Left cardiac atrium (tissue), 4 donors: ENCODE measurements at regions not wholly inside any gene's neighbourhood (a gene's known extent, or its start where the extent isn't known, plus 50 kb on each side); places are given as distances from the start of the nearest gene placed in this dataset.

Source experiments
- ATAC-seq, 2 donors: fragments of 200-7000 bp; cut with Tn5 transposase; one replicate each; pipeline ENCODE4 v1.9.1; 2020; ENCODE audit warnings: mild to moderate bottlenecking in 2 of 2, moderate library complexity in 2 of 2
- DNase-seq: peaks from one replicate; pipeline ENCODE4 v3.0.0-alpha.2; 2020
- intact Hi-C, 2 donors: fragments of 100-400 bp; cut with DNase I; formaldehyde crosslinking; loops; one replicate each; pipeline versions ENCODE4 v1.14.1 to v1.15.1; 2022 to 2023
- donor health status: DM: no; HTN: yes; CAD: no.
- donor health status: DM: no; HTN: yes; CAD: no; lungs with severe emphysema.
- donor health status: DM: yes; HTN: yes; CAD: no.
- donor health status: Dilated cardiomyopathy.

GRCh38 chr7:50211130-50212015 lies 93.1 kb upstream of the IKZF1 start:
- no peak for ATAC-seq
- no peak for DNase-seq
- intact Hi-C loops = loop anchor here in 1 of 2 donors (10.0 kb wide), 1 partner anchor 63 kb away; no protein-coding TSS in a partner anchor

GRCh38 chr7:50210706-50211115 lies 93.8 kb upstream of the IKZF1 start:
- DNase-seq (no peak), ATAC-seq (no peak)
- intact Hi-C loops = loop anchor here in 1 of 2 donors (10.0 kb wide), 1 partner anchor 64 kb away; no protein-coding TSS in a partner anchor

- intact Hi-C loops = loop anchor here (5.0 to 10.0 kb wide), 3 partner anchors 65 to 955 kb away; no protein-coding TSS in a partner anchor
- no peak for DNase-seq
- no peak for ATAC-seq
Measured at GRCh38 chr7:50209461-50210135, 94.9 kb upstream of the IKZF1 start.

- intact Hi-C loops = loop anchor here (5.0 to 10.0 kb wide), 2 partner anchors 209 to 956 kb away; no protein-coding TSS in a partner anchor
- ATAC-seq (no peak), DNase-seq (no peak)
Measured at GRCh38 chr7:50208378-50208982, 96.0 kb upstream of the IKZF1 start.

- ATAC-seq (peak in 1 of 2 donors; percentile 62), DNase-seq (peak; percentile 48)
- intact Hi-C loops = loop anchor here (5.0 to 10.0 kb wide), 2 partner anchors 210 to 957 kb away; no protein-coding TSS in a partner anchor
Measured at GRCh38 chr7:50207686-50208255, 96.7 kb upstream of the IKZF1 start.

GRCh38 chr7:50207251-50207564 lies 97.3 kb upstream of the IKZF1 start:
- DNase-seq = no peak
- intact Hi-C loops = loop anchor here (5.0 to 10.0 kb wide), 2 partner anchors 210 to 958 kb away; no protein-coding TSS in a partner anchor
- no peak for ATAC-seq

GRCh38 chr7:50206453-50207250 lies 97.9 kb upstream of the IKZF1 start:
- DNase-seq = peak; percentile 39
- intact Hi-C loops = loop anchor here (5.0 to 10.0 kb wide), 2 partner anchors 211 to 958 kb away; no protein-coding TSS in a partner anchor
- ATAC-seq = peak; percentile 32 to 54

DNA sequence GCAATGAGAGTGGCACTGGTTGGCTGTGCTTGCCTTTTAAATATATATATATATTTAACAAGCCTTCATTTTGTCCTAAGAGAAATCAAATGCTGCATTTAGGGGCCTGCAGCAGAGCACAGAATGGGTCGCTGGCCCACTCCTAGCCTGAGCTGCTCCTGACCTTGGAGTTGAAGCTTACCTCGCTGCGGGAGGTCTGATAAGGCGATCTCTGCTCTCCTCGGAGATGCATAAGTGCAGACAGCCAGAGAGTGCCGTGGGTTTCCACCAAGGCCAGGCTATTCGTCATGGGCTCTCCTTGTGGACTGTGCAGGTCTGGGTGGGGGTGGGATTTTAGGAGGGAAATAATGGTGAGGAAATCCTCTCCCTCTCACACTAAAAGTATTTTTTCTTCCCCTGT lies 99.5 kb upstream of the IKZF1 start:
- intact Hi-C loops = loop anchor here (5.0 to 10.0 kb wide), 2 partner anchors 212 to 960 kb away; no protein-coding TSS in a partner anchor
- no peak for DNase-seq
- ATAC-seq = peak in 1 of 2 donors; percentile 13

DNA sequence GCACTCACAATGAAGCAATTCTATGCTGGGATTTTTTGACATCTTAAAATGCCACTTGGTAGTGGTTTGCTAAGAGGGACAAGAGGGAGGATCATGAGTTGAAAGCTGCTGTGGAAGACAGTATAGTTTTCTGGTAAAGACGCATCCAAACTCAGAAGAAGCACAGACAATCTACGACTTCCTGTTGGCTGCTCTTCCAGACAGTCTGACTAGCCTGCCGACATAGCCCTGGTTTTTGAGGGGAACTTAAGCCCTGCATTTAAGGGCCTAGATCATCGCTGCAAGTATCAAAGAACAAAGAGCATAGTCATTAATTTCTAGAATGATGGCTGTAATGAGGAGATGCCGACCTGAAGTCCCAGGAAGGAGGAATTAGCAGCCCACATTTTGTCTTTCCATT lies 99.9 kb upstream of the IKZF1 start:
- DNase-seq (no peak), ATAC-seq (no peak)
- intact Hi-C loops = loop anchor here in 1 of 2 donors (5.0 to 10.0 kb wide), 3 partner anchors 213 to 960 kb away; no protein-coding TSS in a partner anchor

DNA sequence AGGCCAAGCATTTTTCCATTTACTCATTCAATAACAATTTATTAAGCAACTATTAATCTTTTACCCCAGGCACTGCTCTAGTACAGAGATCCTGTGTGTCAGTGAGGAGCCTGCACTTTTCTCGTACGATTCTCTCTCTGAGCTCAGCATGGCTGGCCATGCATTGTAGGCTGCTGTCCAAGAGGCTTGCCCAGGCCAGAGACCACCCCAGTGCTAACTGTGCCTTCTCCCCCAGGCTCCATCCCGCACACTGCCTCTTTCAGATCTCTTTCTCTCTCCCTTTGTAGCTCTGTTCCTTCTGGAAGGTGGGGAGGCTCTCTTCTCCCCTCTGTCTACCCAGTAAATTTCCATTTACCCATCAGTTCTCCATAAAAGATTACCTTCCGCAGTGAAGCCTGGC lies 101.0 kb upstream of the IKZF1 start:
- ATAC-seq = no peak
- no peak for DNase-seq
- intact Hi-C loops = loop anchor here in 1 of 2 donors (5.0 to 10.0 kb wide), 3 partner anchors 214 to 961 kb away; no protein-coding TSS in a partner anchor

GRCh38 chr7:50202052-50202555 lies 102.4 kb upstream of the IKZF1 start:
- ATAC-seq = no peak

GRCh38 chr7:50199824-50200223 lies 104.7 kb upstream of the IKZF1 start:
- DNase-seq (no peak), ATAC-seq (no peak)
- intact Hi-C loops = loop anchor here in 1 of 2 donors (5.0 to 10.0 kb wide), 3 partner anchors 217 to 965 kb away; no protein-coding TSS in a partner anchor

More at GRCh38 chr7:50202052-50202555, 102.4 kb upstream of the IKZF1 start:
- no peak for DNase-seq
- intact Hi-C loops = loop anchor here in 1 of 2 donors (5.0 to 10.0 kb wide), 3 partner anchors 215 to 963 kb away; no protein-coding TSS in a partner anchor

DNA sequence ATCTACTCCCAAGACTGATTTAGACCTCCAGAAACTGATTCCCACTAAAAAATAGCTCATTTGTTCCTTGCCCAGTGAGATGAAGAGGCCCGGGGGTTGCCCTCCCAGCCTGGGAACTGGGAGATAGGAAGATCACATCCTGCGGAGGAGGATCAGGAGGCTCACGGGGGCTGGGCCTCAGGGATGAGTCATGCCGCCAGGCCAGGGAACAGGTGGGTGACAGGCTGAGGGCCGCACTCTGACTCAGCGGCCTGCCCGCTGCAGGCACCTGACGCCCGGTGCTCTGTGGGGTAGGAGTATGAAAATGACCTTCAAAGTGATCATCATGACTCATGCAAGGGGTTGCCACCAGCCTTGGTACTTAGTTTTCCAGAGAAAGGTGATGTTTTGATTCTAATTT lies 104.5 kb upstream of the ZPBP start:
- no peak for DNase-seq
- peak in 1 of 2 donors; percentile 57 for ATAC-seq
- intact Hi-C loops = no loop called here

DNA sequence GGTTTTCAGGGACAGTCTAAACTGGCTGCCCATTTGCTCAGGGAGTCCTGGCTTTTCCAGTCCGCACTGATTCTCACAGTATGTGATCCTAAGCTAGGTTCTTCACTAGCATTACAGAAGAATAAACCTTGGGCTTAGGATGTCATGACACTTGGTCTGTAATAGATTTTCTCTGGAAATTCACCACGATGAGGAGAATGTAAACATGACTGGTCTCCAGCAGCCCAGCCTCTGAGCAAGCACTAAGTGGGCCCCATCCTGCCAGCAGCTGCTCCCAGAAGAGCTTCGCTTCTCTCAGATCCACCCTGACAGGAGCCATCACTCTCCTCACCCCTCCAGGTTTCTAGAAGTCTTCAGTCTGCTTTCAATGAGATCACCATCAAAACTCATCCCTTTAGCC lies 103.7 kb upstream of the ZPBP start:
- no peak for ATAC-seq
- no peak for DNase-seq
- intact Hi-C loops = no loop called here

DNA sequence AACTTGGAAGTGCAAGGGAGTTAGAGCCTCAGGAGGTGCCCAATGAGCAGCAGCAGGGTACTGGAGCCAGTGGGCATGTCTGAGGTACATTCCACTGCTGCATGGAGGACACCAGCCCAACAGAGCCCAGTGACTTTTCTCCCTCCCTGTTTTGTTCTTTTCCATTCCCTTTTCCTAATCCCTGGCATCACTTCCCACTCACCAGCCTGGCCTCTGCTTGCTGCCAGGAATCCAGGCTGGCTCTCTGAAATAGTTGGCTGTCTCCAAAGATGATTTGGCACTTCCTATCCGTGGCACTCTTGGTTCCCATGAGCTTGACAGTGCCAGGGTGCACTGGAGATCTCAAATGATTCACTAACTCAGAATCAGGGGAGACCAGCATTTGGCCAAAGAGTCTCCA lies 97.7 kb upstream of the ZPBP start:
- DNase-seq = no peak
- intact Hi-C loops = no loop called here
- peak; percentile 61 to 62 for ATAC-seq

DNA sequence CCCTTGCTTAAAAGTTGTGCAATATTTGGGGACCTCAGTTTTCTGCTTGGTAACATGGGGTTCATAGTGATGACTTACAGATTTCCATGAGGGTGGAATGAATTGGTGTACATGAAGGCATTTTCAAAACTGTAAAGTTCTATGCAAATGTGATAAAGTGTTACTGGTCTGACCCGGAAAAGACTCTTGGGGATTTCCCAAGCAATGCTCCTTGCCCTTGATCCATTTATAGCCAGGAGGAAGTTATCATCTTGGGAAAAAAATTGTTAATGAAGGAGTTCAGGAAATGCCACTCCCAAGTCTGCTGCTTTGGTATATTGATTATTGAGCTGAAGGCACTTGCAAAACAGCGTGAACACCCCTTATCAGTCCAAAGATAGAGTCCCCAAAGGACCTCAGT lies 96.3 kb upstream of the ZPBP start:
- no peak for DNase-seq
- intact Hi-C loops = no loop called here

DNA sequence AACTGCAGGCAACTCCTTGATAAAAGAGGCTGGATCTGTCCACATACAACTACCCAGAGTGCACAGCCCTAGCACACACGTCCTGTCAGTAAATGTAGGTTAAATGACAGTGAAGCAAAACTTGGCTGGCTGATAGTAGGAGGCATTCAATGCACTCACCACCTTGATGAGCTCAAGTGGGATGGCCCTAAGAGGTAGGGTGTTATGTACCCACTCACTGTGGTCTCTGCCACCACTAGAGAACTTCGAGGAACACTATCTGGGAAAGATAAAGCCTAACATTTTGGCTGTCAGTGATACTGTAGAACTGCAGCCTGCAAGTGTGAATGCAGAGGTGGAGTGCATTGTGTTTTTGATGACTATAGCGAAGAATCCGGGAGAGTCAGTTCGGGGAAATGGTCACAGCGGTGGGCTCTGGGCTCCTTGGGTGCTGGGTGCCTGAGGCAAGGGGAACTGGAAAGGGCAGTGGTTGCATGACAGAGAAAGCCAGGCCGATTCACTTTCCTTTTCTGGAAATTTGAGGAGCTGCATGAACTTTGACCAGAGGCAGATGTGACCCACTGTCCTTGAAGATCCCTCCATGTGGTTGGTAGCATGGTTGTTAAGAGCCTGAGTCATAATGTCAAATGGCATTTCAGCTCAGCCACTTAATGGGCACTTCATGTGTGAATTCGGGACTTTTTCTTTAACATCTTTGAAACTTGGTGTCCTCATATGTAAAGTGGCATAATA lies 93.1 kb upstream of the ZPBP start:
- intact Hi-C loops = no loop called here
- DNase-seq = no peak
- peak in 1 of 2 donors; percentile 56 for ATAC-seq

More for the DNA sequence above, 96.3 kb upstream of the ZPBP start:
- no peak for ATAC-seq
